Fibroblast of the aortic adventitia (primary cell): ENCODE measurements at regions not wholly inside any gene's neighbourhood (a gene's known extent, or its start where the extent isn't known, plus 50 kb on each side); places are given as distances from the start of the nearest gene placed in this dataset.

Source experiments
- DNase-seq: peaks from one replicate; pipeline ENCODE4 v3.0.0-alpha.2; 2010; ENCODE audit warnings: low read depth
- H3K4me3 ChIP-seq: 2 replicates; pipeline ENCODE4 v1.5.1; 2011; ENCODE audit warnings: low read depth, mild to moderate bottlenecking, control low read depth, low read length, moderate library complexity
- CTCF ChIP-seq: IDR thresholded peaks from 2 replicates; pipeline ENCODE4 v1.5.1; 2011; ENCODE audit warnings: mild to moderate bottlenecking, low read length, control low read depth, inconsistent platforms; ENCODE audit not compliant: insufficient read depth

GRCh38 chr15:94991718-94992117, 760.4 kb downstream of the MCTP2 start:
- DNase-seq = no peak

GRCh38 chr15:95009635-95010034, 778.3 kb downstream of the MCTP2 start:
- no peak for DNase-seq
- TF ChIP-seq CTCF = no peak
- no peak overlapping the region for H3K4me3 ChIP-seq

More at GRCh38 chr15:94991718-94992117, 760.4 kb downstream of the MCTP2 start:
- no peak overlapping the region for H3K4me3 ChIP-seq
- no peak for TF ChIP-seq CTCF

- no peak for DNase-seq
- no peak for TF ChIP-seq CTCF
- H3K4me3 ChIP-seq = no peak overlapping the region
These were observed 782.0 kb downstream of the MCTP2 start for GRCh38 chr15:95013381-95013780.

- no peak for DNase-seq
- TF ChIP-seq CTCF = no peak
- no peak overlapping the region for H3K4me3 ChIP-seq
These were observed 785.3 kb downstream of the MCTP2 start for GRCh38 chr15:95016511-95017229.

GRCh38 chr15:95017666-95018328, 786.4 kb downstream of the MCTP2 start:
- DNase-seq = no peak
- no peak for TF ChIP-seq CTCF
- H3K4me3 ChIP-seq = no peak overlapping the region

- no peak for TF ChIP-seq CTCF
- no peak overlapping the region for H3K4me3 ChIP-seq
- DNase-seq = peak; percentile 25
These were observed 787.7 kb downstream of the MCTP2 start for GRCh38 chr15:95018888-95019545.
